OCI-LY1 (cell line): ENCODE measurements at regions not wholly inside any gene's neighbourhood (a gene's known extent, or its start where the extent isn't known, plus 50 kb on each side); places are given as distances from the start of the nearest gene placed in this dataset.

Experiments used
- CTCF ChIP-seq: fragments of 200-600 bp; sonication (generic), shearing (Covaris generic); IDR thresholded peaks from 2 replicates; pipeline ENCODE4 v1.5.1; 2017; ENCODE audit warnings: mild to moderate bottlenecking, antibody characterized with exemption, low read length, moderate library complexity, mixed read lengths
- EZH2 ChIP-seq: fragments of 200-600 bp; sonication (generic), shearing (Covaris generic); IDR thresholded peaks from 2 replicates; pipeline ENCODE4 v1.8.0; 2017; ENCODE audit warnings: borderline replicate concordance, mixed run types, mild to moderate bottlenecking, antibody characterized with exemption, low read length, moderate library complexity, mixed read lengths

- no peak for TF ChIP-seq CTCF
- no peak for TF ChIP-seq EZH2
Observed at GRCh38 chr10:3868271-3868664, 83.3 kb upstream of the KLF6 start.
